WTC11 (cell line): ENCODE measurements at regions not wholly inside any gene's neighbourhood (a gene's known extent, or its start where the extent isn't known, plus 50 kb on each side); places are given as distances from the start of the nearest gene placed in this dataset.

Experiments
- EMX1 ChIP-seq: fragments of 250-450 bp; sonication (Bioruptor Pico); IDR thresholded peaks from 2 replicates; pipeline ENCODE4 v1.8.0; 2021; ENCODE audit warnings: mild to moderate bottlenecking
- ETV6 ChIP-seq: sonication (generic); formaldehyde crosslinking; IDR thresholded peaks from 2 replicates; pipeline ENCODE4 v1.8.1; 2022; ENCODE audit warnings: mild to moderate bottlenecking, missing genetic modification reagents
- GABPB1 ChIP-seq: sonication (generic); formaldehyde crosslinking; IDR thresholded peaks from 2 replicates; pipeline ENCODE4 v1.8.1; 2023; ENCODE audit warnings: mild to moderate bottlenecking, missing genetic modification reagents
- HMGA2 ChIP-seq: fragments of 250-450 bp; sonication (Bioruptor Pico); IDR thresholded peaks from 2 replicates; pipeline ENCODE4 v1.4.0; 2021; ENCODE audit warnings: mild to moderate bottlenecking, moderate library complexity
- NFYB ChIP-seq: sonication (generic); formaldehyde crosslinking; conservative IDR thresholded peaks from 2 replicates; pipeline ENCODE4 v1.8.0; 2022; ENCODE audit warnings: low read depth, missing genetic modification reagents
- SP1 ChIP-seq: sonication (generic); formaldehyde crosslinking; conservative IDR thresholded peaks from 2 replicates; pipeline ENCODE4 v1.8.1; 2022; ENCODE audit warnings: missing genetic modification reagents
- TCF7 ChIP-seq: sonication (generic); formaldehyde crosslinking; IDR thresholded peaks from 2 replicates; pipeline ENCODE4 v1.8.0; 2022; ENCODE audit warnings: mild to moderate bottlenecking, low read depth, missing genetic modification reagents, moderate library complexity
- TEAD1 ChIP-seq: sonication (generic); formaldehyde crosslinking; IDR thresholded peaks from 2 replicates; pipeline ENCODE4 v1.8.0; 2022; ENCODE audit warnings: mild to moderate bottlenecking, missing genetic modification reagents
- TP53 ChIP-seq: sonication (generic); formaldehyde crosslinking; IDR thresholded peaks from 2 replicates; pipeline ENCODE4 v1.8.1; 2023; ENCODE audit warnings: mild to moderate bottlenecking, missing genetic modification reagents
- TF ChIP-seq, protein P1 (sequence below): sonication (generic); formaldehyde crosslinking; IDR thresholded peaks from 2 replicates; pipeline ENCODE4 v1.8.1; 2023; ENCODE audit warnings: mild to moderate bottlenecking, missing genetic modification reagents, borderline replicate concordance
- TF ChIP-seq, protein P2 (sequence below): fragments of 200-600 bp; IDR thresholded peaks from 2 replicates; pipeline ENCODE4 v1.8.0; 2022; ENCODE audit warnings: antibody characterized with exemption
- TF ChIP-seq, protein P3 (sequence below): sonication (generic); formaldehyde crosslinking; IDR thresholded peaks from 2 replicates; pipeline ENCODE4 v1.8.1; 2022; ENCODE audit warnings: low read depth, missing genetic modification reagents, borderline replicate concordance
- TF ChIP-seq, protein P4 (sequence below): sonication (generic); formaldehyde crosslinking; IDR thresholded peaks from 2 replicates; pipeline ENCODE4 v1.8.0; 2022; ENCODE audit warnings: mild to moderate bottlenecking, missing genetic modification reagents

DNA sequence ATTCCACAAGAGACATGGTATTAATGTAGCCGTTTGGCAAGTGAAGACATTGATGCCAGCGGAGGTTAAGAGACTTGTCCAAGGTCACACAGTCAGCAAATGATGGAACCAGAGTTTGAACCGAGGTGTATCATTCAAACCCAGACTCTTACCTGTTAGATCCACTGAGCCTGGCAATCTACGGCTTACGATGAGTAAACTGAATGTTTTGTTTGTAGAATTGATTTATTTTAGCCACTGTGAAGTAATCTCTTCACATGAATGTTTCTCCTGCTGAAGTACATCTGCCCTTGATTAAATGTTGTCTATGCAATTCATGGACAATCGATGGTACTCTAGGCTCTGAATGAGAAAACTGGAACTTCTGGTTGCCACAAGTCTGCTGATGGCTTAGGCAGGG, 155.5 kb upstream of the NAV2 start:
- TF ChIP-seq, protein P1, sequence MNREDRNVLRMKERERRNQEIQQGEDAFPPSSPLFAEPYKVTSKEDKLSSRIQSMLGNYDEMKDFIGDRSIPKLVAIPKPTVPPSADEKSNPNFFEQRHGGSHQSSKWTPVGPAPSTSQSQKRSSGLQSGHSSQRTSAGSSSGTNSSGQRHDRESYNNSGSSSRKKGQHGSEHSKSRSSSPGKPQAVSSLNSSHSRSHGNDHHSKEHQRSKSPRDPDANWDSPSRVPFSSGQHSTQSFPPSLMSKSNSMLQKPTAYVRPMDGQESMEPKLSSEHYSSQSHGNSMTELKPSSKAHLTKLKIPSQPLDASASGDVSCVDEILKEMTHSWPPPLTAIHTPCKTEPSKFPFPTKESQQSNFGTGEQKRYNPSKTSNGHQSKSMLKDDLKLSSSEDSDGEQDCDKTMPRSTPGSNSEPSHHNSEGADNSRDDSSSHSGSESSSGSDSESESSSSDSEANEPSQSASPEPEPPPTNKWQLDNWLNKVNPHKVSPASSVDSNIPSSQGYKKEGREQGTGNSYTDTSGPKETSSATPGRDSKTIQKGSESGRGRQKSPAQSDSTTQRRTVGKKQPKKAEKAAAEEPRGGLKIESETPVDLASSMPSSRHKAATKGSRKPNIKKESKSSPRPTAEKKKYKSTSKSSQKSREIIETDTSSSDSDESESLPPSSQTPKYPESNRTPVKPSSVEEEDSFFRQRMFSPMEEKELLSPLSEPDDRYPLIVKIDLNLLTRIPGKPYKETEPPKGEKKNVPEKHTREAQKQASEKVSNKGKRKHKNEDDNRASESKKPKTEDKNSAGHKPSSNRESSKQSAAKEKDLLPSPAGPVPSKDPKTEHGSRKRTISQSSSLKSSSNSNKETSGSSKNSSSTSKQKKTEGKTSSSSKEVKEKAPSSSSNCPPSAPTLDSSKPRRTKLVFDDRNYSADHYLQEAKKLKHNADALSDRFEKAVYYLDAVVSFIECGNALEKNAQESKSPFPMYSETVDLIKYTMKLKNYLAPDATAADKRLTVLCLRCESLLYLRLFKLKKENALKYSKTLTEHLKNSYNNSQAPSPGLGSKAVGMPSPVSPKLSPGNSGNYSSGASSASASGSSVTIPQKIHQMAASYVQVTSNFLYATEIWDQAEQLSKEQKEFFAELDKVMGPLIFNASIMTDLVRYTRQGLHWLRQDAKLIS, result no peak
- TF ChIP-seq, protein P2, sequence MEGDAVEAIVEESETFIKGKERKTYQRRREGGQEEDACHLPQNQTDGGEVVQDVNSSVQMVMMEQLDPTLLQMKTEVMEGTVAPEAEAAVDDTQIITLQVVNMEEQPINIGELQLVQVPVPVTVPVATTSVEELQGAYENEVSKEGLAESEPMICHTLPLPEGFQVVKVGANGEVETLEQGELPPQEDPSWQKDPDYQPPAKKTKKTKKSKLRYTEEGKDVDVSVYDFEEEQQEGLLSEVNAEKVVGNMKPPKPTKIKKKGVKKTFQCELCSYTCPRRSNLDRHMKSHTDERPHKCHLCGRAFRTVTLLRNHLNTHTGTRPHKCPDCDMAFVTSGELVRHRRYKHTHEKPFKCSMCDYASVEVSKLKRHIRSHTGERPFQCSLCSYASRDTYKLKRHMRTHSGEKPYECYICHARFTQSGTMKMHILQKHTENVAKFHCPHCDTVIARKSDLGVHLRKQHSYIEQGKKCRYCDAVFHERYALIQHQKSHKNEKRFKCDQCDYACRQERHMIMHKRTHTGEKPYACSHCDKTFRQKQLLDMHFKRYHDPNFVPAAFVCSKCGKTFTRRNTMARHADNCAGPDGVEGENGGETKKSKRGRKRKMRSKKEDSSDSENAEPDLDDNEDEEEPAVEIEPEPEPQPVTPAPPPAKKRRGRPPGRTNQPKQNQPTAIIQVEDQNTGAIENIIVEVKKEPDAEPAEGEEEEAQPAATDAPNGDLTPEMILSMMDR, result no peak
- TF ChIP-seq EMX1 (CRISPR knock-in tag) (no peak), GABPB1 (CRISPR knock-in tag) (no peak), NFYB (CRISPR knock-in tag) (no peak), TP53 (CRISPR knock-in tag) (no peak), ETV6 (no peak), SP1 (CRISPR knock-in tag) (no peak), TCF7 (CRISPR knock-in tag) (no peak), TEAD1 (CRISPR knock-in tag) (no peak), HMGA2 (no peak)
- TF ChIP-seq, protein P3, sequence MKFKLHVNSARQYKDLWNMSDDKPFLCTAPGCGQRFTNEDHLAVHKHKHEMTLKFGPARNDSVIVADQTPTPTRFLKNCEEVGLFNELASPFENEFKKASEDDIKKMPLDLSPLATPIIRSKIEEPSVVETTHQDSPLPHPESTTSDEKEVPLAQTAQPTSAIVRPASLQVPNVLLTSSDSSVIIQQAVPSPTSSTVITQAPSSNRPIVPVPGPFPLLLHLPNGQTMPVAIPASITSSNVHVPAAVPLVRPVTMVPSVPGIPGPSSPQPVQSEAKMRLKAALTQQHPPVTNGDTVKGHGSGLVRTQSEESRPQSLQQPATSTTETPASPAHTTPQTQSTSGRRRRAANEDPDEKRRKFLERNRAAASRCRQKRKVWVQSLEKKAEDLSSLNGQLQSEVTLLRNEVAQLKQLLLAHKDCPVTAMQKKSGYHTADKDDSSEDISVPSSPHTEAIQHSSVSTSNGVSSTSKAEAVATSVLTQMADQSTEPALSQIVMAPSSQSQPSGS (CRISPR knock-in tag), result no peak
- TF ChIP-seq, protein P4, sequence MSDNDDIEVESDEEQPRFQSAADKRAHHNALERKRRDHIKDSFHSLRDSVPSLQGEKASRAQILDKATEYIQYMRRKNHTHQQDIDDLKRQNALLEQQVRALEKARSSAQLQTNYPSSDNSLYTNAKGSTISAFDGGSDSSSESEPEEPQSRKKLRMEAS (CRISPR knock-in tag), result no peak
